Natural killer cell (primary cell): ENCODE measurements at regions not wholly inside any gene's neighbourhood (a gene's known extent, or its start where the extent isn't known, plus 50 kb on each side); places are given as distances from the start of the nearest gene placed in this dataset.

Experiments used
- ATAC-seq, 3 donors: fragments of 150-1000 bp in 2 of 3; fragments of 200-7000 bp in 1 of 3; cut with Tn5 transposase; 1 replicate in 1 of 3; 2 replicates in 2 of 3; pipeline ENCODE4 v1.10.0; 2021; ENCODE audit warnings: mild to moderate bottlenecking in 2 of 3, moderate library complexity in 2 of 3
- DNase-seq, 2 donors: peaks; one replicate each; pipeline versions ENCODE4 v3.0.0 to v3.0.0-alpha.2; 2013 to 2021; ENCODE audit warnings: mixed read lengths in 1 of 2
- H3K27ac ChIP-seq: one replicate; pipeline ENCODE4 v1.5.1; 2013; ENCODE audit warnings: mild to moderate bottlenecking, low read length
- H3K27me3 ChIP-seq: one replicate; pipeline ENCODE4 v1.6.1; 2013; ENCODE audit warnings: low read length; ENCODE audit not compliant: control insufficient read depth, insufficient read depth
- H3K36me3 ChIP-seq: one replicate; pipeline ENCODE4 v1.6.1; 2013; ENCODE audit warnings: low read length; ENCODE audit not compliant: control insufficient read depth, insufficient read depth
- H3K4me1 ChIP-seq: one replicate; pipeline ENCODE4 v1.6.1; 2013; ENCODE audit warnings: low read length; ENCODE audit not compliant: control insufficient read depth, insufficient read depth
- H3K4me3 ChIP-seq: one replicate; pipeline ENCODE4 v1.5.1; 2013; ENCODE audit warnings: low read length
- H3K9me3 ChIP-seq: one replicate; pipeline ENCODE4 v1.6.1; 2013; ENCODE audit warnings: low read length; ENCODE audit not compliant: control insufficient read depth, insufficient read depth
- H3K27ac Mint-ChIP-seq, 2 donors: one replicate each; pipeline ENCODE4 v1.8.0; 2022; ENCODE audit warnings: mild to moderate bottlenecking in 2 of 2, mixed read lengths in 2 of 2, moderate library complexity in 1 of 2
- H3K27me3 Mint-ChIP-seq, 2 donors: one replicate each; pipeline ENCODE4 v1.8.0; 2022; ENCODE audit warnings: low read depth in 2 of 2, mixed read lengths in 2 of 2
- H3K36me3 Mint-ChIP-seq: one replicate; pipeline ENCODE4 v1.8.0; 2022; ENCODE audit warnings: mixed read lengths
- H3K4me1 Mint-ChIP-seq, 2 donors: one replicate each; pipeline ENCODE4 v1.8.0; 2022; ENCODE audit warnings: mixed read lengths in 2 of 2
- H3K4me3 Mint-ChIP-seq: one replicate; pipeline ENCODE4 v1.8.0; 2022; ENCODE audit warnings: mild to moderate bottlenecking, moderate library complexity, mixed read lengths
- H3K9me3 Mint-ChIP-seq, 2 donors: one replicate each; pipeline ENCODE4 v1.8.0; 2022; ENCODE audit warnings: mixed read lengths in 2 of 2
- WGBS: methylation state at CpG from one replicate; pipeline ENCODE4 v1.1.7; 2013; ENCODE audit warnings: missing lambda C conversion rate; ENCODE audit not compliant: insufficient coverage; 5-methylcytosine and 5-hydroxymethylcytosine counted together
- intact Hi-C: fragments of 100-400 bp; cut with micrococcal nuclease; formaldehyde crosslinking; loops from one replicate; pipeline ENCODE4 v1.14.2; 2022
- TF ChIP-seq, protein P1 (sequence below): fragments of 200-600 bp; IDR thresholded peaks from one replicate; pipeline ENCODE4 v1.8.0; 2022; ENCODE audit warnings: antibody characterized with exemption

DNA sequence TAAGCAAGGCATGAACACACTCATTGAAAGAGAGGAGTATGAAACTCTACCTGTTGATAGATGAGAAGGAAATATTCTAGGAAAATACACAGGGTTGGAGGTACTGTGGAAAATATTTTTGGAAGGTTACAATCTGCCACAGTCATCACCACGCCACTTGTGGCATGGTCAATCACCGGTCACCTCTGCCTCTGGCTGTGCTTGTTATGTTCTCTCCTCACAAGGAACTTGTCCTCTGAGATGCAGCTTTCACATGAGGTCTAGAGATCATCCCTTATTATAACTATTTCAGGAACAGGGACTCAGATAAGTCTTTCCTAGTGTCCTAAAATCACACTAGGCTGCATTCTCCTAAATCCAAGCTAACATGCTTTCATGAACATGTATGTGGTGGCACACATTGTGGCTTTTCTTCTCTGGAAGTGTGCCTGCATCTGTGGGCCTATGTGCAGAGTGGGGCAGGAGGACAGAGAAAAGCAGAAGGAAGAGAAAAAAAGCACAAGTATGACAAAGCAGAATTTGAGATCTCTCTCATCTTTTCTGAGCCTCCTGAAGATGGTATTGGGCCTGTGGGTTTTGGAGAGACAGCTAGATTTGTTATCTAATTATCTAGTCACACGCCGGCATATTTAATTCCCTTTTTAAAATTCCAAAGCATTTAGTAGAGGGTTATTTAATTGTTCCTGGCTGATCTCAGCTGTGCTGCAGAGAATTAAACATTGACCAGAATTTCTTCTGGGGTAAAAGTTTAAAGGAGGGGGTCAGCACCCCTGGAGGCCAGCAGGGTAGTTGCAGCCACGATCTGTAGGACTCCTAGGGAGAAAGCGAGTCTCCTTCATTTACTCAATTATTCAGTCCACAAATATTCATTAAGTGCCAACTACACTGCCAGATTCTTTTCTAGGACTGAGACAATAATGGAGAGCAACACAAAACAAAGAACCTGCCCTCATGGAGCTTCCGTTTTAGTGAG lies 294.6 kb downstream of the RDH14 start:
- DNase-seq (no peak), ATAC-seq (no peak)
- no peak overlapping the region for H3K4me3 ChIP-seq
- H3K36me3 Mint-ChIP-seq = no peaks in the 10 kb centered on the region
- intact Hi-C loops = no loop called here
- TF ChIP-seq, protein P1, sequence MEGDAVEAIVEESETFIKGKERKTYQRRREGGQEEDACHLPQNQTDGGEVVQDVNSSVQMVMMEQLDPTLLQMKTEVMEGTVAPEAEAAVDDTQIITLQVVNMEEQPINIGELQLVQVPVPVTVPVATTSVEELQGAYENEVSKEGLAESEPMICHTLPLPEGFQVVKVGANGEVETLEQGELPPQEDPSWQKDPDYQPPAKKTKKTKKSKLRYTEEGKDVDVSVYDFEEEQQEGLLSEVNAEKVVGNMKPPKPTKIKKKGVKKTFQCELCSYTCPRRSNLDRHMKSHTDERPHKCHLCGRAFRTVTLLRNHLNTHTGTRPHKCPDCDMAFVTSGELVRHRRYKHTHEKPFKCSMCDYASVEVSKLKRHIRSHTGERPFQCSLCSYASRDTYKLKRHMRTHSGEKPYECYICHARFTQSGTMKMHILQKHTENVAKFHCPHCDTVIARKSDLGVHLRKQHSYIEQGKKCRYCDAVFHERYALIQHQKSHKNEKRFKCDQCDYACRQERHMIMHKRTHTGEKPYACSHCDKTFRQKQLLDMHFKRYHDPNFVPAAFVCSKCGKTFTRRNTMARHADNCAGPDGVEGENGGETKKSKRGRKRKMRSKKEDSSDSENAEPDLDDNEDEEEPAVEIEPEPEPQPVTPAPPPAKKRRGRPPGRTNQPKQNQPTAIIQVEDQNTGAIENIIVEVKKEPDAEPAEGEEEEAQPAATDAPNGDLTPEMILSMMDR = no peak
- H3K27ac Mint-ChIP-seq = no peak overlapping the region
- no peaks in the 10 kb centered on the region for H3K4me1 Mint-ChIP-seq
- no peaks in the 10 kb centered on the region for H3K27me3 ChIP-seq
- 73% methylated on average over 4 of the region's 7 CpGs for WGBS
- no peak overlapping the region for H3K4me3 Mint-ChIP-seq
- no peaks in the 10 kb centered on the region for H3K4me1 ChIP-seq
- H3K36me3 ChIP-seq = no peaks in the 10 kb centered on the region
- H3K9me3 ChIP-seq = no peaks in the 10 kb centered on the region
- H3K27ac ChIP-seq = no peak overlapping the region
- H3K27me3 Mint-ChIP-seq = no peaks in the 10 kb centered on the region
- peaks cover 6 to 8% of the 10 kb centered on the region in 2 donors for H3K9me3 Mint-ChIP-seq

DNA sequence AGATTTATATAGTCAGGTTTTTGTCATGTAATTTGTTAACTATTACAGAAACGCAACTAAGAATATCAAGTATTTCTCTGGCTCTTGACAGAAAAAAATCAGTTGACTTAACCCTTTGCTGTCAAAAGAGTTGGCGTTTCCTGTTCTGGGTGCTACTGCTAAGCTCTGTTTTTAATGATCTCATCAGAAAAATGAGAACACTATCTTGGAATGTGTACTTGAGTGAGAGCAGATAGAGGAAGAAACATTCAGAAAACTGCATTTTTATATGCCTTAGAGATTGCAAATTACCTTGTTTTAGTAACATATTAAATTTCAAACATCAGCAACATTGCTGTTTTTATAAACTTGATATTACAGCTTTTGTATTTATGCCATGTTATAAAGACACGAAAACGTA lies 297.9 kb downstream of the RDH14 start:
- TF ChIP-seq, protein P1 = no peak
- no peaks in the 10 kb centered on the region for H3K36me3 ChIP-seq
- peaks cover 9% of the 10 kb centered on the region in 2 donors for H3K9me3 Mint-ChIP-seq
- no peak overlapping the region for H3K27ac Mint-ChIP-seq
- no peaks in the 10 kb centered on the region for H3K36me3 Mint-ChIP-seq
- H3K4me1 Mint-ChIP-seq = no peaks in the 10 kb centered on the region
- H3K27me3 Mint-ChIP-seq = no peaks in the 10 kb centered on the region
- no peaks in the 10 kb centered on the region for H3K4me1 ChIP-seq
- no peaks in the 10 kb centered on the region for H3K27me3 ChIP-seq
- ATAC-seq = no peak
- WGBS = 93% methylated on average over 1 of the region's 4 CpGs
- H3K9me3 ChIP-seq = no peaks in the 10 kb centered on the region
- intact Hi-C loops = no loop called here
- H3K4me3 ChIP-seq = no peak overlapping the region
- no peak overlapping the region for H3K27ac ChIP-seq
- no peak for DNase-seq
- H3K4me3 Mint-ChIP-seq = no peak overlapping the region

DNA sequence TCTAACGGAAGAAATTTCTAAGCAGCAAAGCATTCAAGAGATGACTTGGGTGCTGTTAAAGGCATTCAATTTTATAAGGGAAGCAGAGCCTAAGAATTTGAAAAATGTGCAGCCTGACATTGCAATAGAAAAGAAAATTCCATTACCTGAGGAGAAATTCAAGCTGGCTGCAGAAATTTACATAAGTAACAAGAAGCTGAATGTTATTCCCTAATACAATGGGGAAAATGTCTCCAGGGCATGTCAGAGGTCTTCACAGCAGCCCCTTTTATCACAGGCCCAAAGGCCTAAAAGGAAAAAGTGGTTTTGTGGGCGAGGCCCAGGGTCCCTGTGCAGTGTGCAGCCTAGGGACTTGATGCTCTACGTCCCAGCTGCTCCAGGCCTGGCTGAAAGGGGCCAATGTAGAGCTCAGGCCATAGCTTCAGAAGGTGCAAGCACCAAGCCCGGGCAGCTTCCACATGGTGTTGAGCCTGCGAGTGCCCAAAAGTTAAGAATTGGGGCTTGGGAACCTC lies 306.7 kb downstream of the RDH14 start:
- H3K36me3 ChIP-seq = no peaks in the 10 kb centered on the region
- no peak overlapping the region for H3K27ac ChIP-seq
- H3K4me1 ChIP-seq = no peaks in the 10 kb centered on the region
- TF ChIP-seq, protein P1 = no peak
- Mint-ChIP-seq H3K4me3 (no peak overlapping the region), H3K36me3 (no peaks in the 10 kb centered on the region), H3K27ac (no peak overlapping the region), H3K27me3 (no peaks in the 10 kb centered on the region), H3K4me1 (no peaks in the 10 kb centered on the region), H3K9me3 (peaks cover 6 to 10% of the 10 kb centered on the region in 2 donors)
- H3K9me3 ChIP-seq = no peaks in the 10 kb centered on the region
- 76% methylated on average over 5 of the region's 5 CpGs for WGBS
- DNase-seq = no peak
- no peaks in the 10 kb centered on the region for H3K27me3 ChIP-seq
- ATAC-seq = no peak
- intact Hi-C loops = no loop called here
- H3K4me3 ChIP-seq = no peak overlapping the region
